ENCODE measurements at regions not wholly inside any gene's neighbourhood (a gene's known extent, or its start where the extent isn't known, plus 50 kb on each side); places are given as distances from the start of the nearest gene placed in this dataset.

- TF ChIP-seq MYC (IDR thresholded peaks at IDR 0.05; ENCODE audit: low read depth, low read length) (no peak), CTCF (IDR thresholded peaks at IDR 0.05; ENCODE audit: low read depth, low read length) (no peak), POLR2A (IDR thresholded peaks at IDR 0.05; ENCODE audit: extremely low read depth, insufficient read length) (no peak), MAX (IDR thresholded peaks at IDR 0.05; ENCODE audit: low read depth, low read length) (no peak)
- H3K4me3 ChIP-seq (ENCODE audit: low read depth, low read length): no peak overlapping the region
- no peak for DNase-seq (ENCODE audit: low read depth)
Observed at GRCh38 chr10:4720463-4720862, 105.5 kb upstream of the AKR1E2 start.

- H3K4me3 ChIP-seq (ENCODE audit: low read depth, low read length): no peak overlapping the region
- DNase-seq (ENCODE audit: low read depth): no peak
- TF ChIP-seq MAX (IDR thresholded peaks at IDR 0.05; ENCODE audit: low read depth, low read length) (no peak), MYC (IDR thresholded peaks at IDR 0.05; ENCODE audit: low read depth, low read length) (no peak), CTCF (IDR thresholded peaks at IDR 0.05; ENCODE audit: low read depth, low read length) (no peak), POLR2A (IDR thresholded peaks at IDR 0.05; ENCODE audit: extremely low read depth, insufficient read length) (no peak)
Observed at GRCh38 chr10:4719671-4720070, 106.3 kb upstream of the AKR1E2 start.

- no peak overlapping the region for H3K4me3 ChIP-seq (ENCODE audit: low read depth, low read length)
- TF ChIP-seq MYC (IDR thresholded peaks at IDR 0.05; ENCODE audit: low read depth, low read length) (no peak), MAX (IDR thresholded peaks at IDR 0.05; ENCODE audit: low read depth, low read length) (no peak), POLR2A (IDR thresholded peaks at IDR 0.05; ENCODE audit: extremely low read depth, insufficient read length) (no peak), CTCF (IDR thresholded peaks at IDR 0.05; ENCODE audit: low read depth, low read length) (no peak)
- DNase-seq (ENCODE audit: low read depth): no peak
Observed at GRCh38 chr10:4719036-4719435, 107.0 kb upstream of the AKR1E2 start.

GRCh38 chr10:4718544-4718943 is 107.5 kb upstream of the AKR1E2 start:
- no peak overlapping the region for H3K4me3 ChIP-seq (ENCODE audit: low read depth, low read length)
- no peak for TF ChIP-seq MAX (IDR thresholded peaks at IDR 0.05; ENCODE audit: low read depth, low read length)
- no peak for TF ChIP-seq MYC (IDR thresholded peaks at IDR 0.05; ENCODE audit: low read depth, low read length)
- no peak for TF ChIP-seq CTCF (IDR thresholded peaks at IDR 0.05; ENCODE audit: low read depth, low read length)
- TF ChIP-seq POLR2A (IDR thresholded peaks at IDR 0.05; ENCODE audit: extremely low read depth, insufficient read length): no peak
- DNase-seq (ENCODE audit: low read depth): no peak

- no peak for TF ChIP-seq POLR2A (IDR thresholded peaks at IDR 0.05; ENCODE audit: extremely low read depth, insufficient read length)
- no peak for DNase-seq (ENCODE audit: low read depth)
- H3K4me3 ChIP-seq (ENCODE audit: low read depth, low read length): no peak overlapping the region
Observed at GRCh38 chr10:4717670-4718069, 108.3 kb upstream of the AKR1E2 start.

GRCh38 chr10:4710858-4711257 is 115.1 kb upstream of the AKR1E2 start:
- DNase-seq (ENCODE audit: low read depth): no peak
- no peak overlapping the region for H3K4me3 ChIP-seq (ENCODE audit: low read depth, low read length)
- TF ChIP-seq POLR2A (IDR thresholded peaks at IDR 0.05; ENCODE audit: extremely low read depth, insufficient read length) (no peak), MYC (IDR thresholded peaks at IDR 0.05; ENCODE audit: low read depth, low read length) (no peak), MAX (IDR thresholded peaks at IDR 0.05; ENCODE audit: low read depth, low read length) (no peak), CTCF (IDR thresholded peaks at IDR 0.05; ENCODE audit: low read depth, low read length) (no peak)

All from NB4 (cell line).